ENCODE measurements at regions not wholly inside any gene's neighbourhood (a gene's known extent, or its start where the extent isn't known, plus 50 kb on each side); places are given as distances from the start of the nearest gene placed in this dataset.

DNA sequence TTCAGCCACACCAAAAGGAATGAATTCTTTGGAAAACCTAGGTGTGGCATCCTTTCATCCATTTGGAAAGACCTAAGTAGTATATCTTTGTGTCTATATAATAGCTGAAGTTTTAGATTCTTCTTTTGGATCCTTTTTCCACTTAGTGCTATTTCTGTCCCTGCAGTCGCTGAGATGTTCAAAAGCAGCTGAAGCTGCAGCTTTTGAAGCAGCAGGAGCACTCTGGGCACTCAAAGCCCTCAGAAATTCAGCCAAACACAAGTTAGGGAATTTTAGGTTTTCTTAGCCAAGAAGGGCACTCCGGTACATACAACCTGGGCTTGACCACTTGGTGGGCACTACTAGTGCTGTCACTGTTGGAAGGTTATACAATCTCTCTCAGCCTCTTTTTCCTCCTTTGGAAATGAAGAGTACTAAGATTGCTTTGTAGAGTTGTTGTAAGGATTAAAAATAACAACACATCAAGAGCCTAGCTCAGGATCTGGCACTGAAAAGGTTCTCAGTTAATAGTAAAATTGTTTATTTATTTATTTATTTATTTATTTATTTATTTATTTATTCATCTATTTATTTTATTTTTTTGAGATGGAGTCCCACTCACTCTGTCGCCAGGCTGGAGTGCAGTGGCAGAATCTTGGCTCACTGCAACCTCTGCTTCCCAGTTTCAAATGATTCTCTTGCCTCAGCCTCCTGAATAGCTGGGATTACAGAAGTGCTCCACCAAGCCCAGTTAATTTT is 71.9 kb upstream of the SLC22A16 start:
- no peak overlapping the region for H3K27ac ChIP-seq
- H3K4me3 ChIP-seq, result no peak overlapping the region

DNA sequence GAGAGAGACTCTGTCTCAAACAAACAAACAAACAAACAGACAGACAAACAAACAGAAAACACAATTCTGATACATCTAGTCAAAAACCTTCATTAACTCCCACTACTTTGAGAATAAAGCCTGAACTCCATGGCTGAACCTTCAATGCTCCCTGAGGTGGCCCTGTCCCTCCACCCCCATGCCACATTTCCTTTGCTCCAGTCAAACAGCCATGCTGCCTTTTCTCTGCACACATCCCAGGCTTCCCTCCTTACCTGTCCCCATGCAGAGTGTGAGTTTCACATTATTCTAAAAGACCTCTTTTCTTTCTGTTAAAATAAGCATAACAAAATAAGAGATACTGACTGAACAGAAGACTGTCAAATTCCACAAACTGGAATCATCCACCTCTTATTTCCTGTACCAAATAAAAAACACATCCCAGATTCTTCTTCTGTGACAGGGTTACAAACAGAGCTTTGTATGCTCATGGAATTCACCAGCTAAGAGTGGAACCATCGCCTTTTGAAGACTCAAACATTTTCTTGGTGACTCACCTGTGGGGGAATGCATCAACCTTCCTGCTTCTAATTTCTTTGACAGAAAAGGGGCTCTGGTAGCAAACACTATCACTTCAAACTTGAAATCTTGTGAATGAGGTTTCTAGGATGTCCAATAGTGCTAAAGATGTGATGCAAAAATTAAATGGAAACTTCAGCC is 71.0 kb upstream of the SLC22A16 start:
- Histone ChIP-seq H3K4me1 (no peaks in the 10 kb centered on the region), H3K4me3 (no peak overlapping the region), H3K9me3 (no peaks in the 10 kb centered on the region), H3K27ac (no peak overlapping the region), H3K27me3 (no peaks in the 10 kb centered on the region), H3K36me3 (no peaks in the 10 kb centered on the region)
- TF ChIP-seq, protein P1, sequence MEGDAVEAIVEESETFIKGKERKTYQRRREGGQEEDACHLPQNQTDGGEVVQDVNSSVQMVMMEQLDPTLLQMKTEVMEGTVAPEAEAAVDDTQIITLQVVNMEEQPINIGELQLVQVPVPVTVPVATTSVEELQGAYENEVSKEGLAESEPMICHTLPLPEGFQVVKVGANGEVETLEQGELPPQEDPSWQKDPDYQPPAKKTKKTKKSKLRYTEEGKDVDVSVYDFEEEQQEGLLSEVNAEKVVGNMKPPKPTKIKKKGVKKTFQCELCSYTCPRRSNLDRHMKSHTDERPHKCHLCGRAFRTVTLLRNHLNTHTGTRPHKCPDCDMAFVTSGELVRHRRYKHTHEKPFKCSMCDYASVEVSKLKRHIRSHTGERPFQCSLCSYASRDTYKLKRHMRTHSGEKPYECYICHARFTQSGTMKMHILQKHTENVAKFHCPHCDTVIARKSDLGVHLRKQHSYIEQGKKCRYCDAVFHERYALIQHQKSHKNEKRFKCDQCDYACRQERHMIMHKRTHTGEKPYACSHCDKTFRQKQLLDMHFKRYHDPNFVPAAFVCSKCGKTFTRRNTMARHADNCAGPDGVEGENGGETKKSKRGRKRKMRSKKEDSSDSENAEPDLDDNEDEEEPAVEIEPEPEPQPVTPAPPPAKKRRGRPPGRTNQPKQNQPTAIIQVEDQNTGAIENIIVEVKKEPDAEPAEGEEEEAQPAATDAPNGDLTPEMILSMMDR (IDR thresholded peaks at IDR 0.05), result no peak
- intact Hi-C loops (cut with DNase I), result no loop called here
- DNase-seq (ENCODE audit: low spot score in 2 of 2), result no peak

More for the DNA sequence above, 71.9 kb upstream of the SLC22A16 start:
- TF ChIP-seq, protein P1 (IDR thresholded peaks at IDR 0.05), result no peak
- Histone ChIP-seq H3K36me3 (no peaks in the 10 kb centered on the region), H3K27me3 (no peaks in the 10 kb centered on the region), H3K9me3 (no peaks in the 10 kb centered on the region), H3K4me1 (no peaks in the 10 kb centered on the region)
- intact Hi-C loops (cut with DNase I), result no loop called here
- peak in 1 of 2 donors; percentile 12 for DNase-seq (ENCODE audit: low spot score in 2 of 2)

DNA sequence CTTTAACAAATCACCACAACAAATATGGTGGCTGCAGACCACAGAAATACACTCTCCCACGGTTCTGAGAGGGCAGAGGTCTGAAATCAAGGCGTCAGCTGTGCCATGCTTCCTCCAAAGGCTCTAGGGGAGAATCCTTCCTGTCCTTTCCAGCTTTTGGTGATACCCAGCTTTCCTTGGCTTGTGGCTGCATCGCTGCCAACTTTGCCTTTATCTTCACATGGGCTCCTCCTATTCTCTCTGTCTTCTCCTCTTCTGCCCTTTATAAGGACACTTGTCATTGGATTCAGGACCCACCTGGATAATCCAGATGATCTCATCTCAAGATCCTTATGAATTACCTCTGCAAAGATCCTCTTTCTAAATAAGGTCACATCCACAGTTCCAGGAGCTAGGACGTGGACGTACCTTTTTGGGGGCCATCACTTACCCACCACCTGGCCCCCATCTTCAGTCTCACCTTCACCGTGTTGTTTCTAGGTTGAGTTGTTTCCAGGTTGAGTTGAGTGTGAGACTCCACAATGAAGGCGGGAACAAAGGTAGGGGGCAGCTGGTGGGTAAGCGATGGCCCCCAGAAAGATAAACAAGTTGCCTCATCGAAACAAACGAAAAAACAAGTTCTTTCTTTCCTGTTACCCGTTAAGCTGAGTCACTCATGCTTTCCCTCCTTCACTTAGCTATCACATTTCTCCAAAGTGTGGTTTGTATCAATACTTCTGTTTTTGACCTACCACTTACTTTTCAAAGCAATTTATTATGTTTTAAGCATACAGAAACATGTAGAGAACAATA is 68.9 kb upstream of the SLC22A16 start:
- H3K4me3 ChIP-seq, result no peak overlapping the region
- no peaks in the 10 kb centered on the region for H3K36me3 ChIP-seq
- H3K4me1 ChIP-seq, result no peaks in the 10 kb centered on the region
- intact Hi-C loops (cut with DNase I), result no loop called here
- DNase-seq (ENCODE audit: low spot score in 2 of 2), result no peak
- no peak overlapping the region for H3K27ac ChIP-seq
- no peaks in the 10 kb centered on the region for H3K27me3 ChIP-seq
- TF ChIP-seq, protein P1 (IDR thresholded peaks at IDR 0.05), result no peak
- H3K9me3 ChIP-seq, result no peaks in the 10 kb centered on the region

DNA sequence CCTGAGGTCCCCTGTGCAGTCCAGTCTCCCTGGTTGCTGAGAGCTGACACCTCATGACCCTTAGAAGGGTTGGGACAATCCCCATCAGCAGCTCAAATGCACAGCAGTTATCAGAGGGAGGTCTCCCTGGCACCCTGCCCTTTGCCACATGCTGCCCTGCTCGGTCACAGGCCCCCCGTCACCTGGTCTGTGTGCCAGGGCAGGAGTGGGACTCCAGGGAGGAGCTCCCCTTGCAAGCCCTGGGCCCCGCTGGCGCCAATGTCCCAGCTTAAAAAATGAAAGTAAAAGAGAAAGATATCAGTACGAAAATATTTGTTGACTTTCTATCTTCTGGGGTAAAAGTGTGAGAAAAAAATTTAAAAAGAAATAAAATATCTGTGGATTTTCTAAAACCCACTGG is 68.1 kb upstream of the SLC22A16 start:
- H3K4me1 ChIP-seq, result no peaks in the 10 kb centered on the region
- H3K27me3 ChIP-seq, result no peaks in the 10 kb centered on the region
- no peaks in the 10 kb centered on the region for H3K36me3 ChIP-seq
- intact Hi-C loops (cut with DNase I), result no loop called here
- no peak overlapping the region for H3K4me3 ChIP-seq
- no peak for DNase-seq (ENCODE audit: low spot score in 2 of 2)
- no peaks in the 10 kb centered on the region for H3K9me3 ChIP-seq
- no peak overlapping the region for H3K27ac ChIP-seq
- TF ChIP-seq, protein P1 (IDR thresholded peaks at IDR 0.05), result no peak

DNA sequence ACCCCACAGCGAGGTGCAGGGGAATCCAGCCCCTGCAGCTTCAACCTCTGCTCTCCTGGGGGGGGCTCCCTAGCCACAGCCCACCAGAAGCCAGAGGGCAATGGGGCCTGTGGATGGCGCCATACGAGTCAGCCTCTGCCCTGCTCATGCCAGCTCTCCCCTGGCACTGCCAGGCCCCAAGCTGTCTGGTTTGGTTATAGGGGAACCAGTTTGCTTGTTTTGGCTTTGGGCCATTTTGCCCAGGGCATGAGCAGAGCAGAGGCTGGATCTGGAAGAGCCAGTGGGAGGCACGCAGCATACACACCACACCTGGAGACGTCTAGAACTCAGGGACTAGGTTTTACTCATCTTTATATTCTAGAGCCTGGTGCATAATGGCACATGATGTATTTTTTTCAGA is 66.7 kb upstream of the SLC22A16 start:
- Histone ChIP-seq H3K9me3 (no peaks in the 10 kb centered on the region), H3K4me1 (no peaks in the 10 kb centered on the region), H3K27ac (no peak overlapping the region), H3K36me3 (no peaks in the 10 kb centered on the region), H3K27me3 (no peaks in the 10 kb centered on the region), H3K4me3 (no peak overlapping the region)
- TF ChIP-seq, protein P1 (IDR thresholded peaks at IDR 0.05), result no peak
- intact Hi-C loops (cut with DNase I), result no loop called here
- no peak for DNase-seq (ENCODE audit: low spot score in 2 of 2)
